ENCODE measurements at regions not wholly inside any gene's neighbourhood (a gene's known extent, or its start where the extent isn't known, plus 50 kb on each side); places are given as distances from the start of the nearest gene placed in this dataset.
A peak's percentile ranks its signal among the peaks of the same experiment; 100 is the strongest.

DNA sequence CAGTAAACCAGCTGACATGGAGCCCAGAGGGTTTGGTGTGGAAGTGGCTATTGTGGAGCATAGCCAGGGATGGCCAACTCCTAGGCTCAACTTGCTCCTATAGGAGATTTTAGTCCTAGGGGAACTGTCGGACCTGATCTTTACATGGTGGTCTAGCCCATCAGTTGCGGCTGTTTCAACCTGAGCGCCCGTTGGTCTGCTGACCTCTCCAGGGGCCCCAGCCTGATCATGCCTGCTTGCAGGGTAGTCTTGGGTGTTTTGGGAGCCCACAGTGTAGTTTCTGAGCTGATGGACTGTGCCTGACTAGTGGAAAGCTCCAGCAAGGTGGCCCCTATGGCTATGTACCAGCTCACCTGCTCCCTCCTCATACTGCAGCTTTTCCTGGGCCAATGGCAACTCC, 597.0 kb downstream of the IQCM start:
- Histone ChIP-seq H3K4me3 (no peak overlapping the region), H3K9me3 (no peaks in the 10 kb centered on the region), H3K27me3 (no peaks in the 10 kb centered on the region), H3K4me1 (no peaks in the 10 kb centered on the region), H3K36me3 (no peaks in the 10 kb centered on the region), H3K27ac (no peak overlapping the region)
- WGBS, 2 donors = 77 to 82% methylated on average over 4 of the region's 4 CpGs
- ATAC-seq (no peak), FAIRE-seq (no peak), DNase-seq (peak in 1 of 6 donors; percentile 32)
- intact Hi-C loops (cut with DNase I) = no loop called here
- TF ChIP-seq, protein P1, sequence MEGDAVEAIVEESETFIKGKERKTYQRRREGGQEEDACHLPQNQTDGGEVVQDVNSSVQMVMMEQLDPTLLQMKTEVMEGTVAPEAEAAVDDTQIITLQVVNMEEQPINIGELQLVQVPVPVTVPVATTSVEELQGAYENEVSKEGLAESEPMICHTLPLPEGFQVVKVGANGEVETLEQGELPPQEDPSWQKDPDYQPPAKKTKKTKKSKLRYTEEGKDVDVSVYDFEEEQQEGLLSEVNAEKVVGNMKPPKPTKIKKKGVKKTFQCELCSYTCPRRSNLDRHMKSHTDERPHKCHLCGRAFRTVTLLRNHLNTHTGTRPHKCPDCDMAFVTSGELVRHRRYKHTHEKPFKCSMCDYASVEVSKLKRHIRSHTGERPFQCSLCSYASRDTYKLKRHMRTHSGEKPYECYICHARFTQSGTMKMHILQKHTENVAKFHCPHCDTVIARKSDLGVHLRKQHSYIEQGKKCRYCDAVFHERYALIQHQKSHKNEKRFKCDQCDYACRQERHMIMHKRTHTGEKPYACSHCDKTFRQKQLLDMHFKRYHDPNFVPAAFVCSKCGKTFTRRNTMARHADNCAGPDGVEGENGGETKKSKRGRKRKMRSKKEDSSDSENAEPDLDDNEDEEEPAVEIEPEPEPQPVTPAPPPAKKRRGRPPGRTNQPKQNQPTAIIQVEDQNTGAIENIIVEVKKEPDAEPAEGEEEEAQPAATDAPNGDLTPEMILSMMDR (IDR thresholded peaks at IDR 0.05) = no peak

DNA sequence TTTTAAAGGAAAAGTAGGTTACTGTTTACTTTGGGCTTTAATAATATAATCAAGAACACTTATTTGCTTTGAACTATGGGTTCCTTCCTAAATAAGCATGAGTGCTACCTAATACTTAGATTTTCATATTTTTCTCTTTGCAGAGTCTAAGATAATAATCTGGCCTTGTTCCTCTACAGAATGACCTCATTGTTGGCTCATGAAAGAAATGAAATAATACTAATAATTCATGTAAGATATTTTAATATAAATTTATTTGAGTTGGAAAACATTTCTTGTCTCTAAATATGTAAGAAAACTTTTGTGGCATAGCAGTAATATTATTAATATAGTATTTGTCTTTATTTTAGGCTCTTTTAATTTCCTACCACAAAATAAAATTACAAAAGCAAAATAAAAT, 601.3 kb downstream of the IQCM start:
- H3K9me3 ChIP-seq = no peaks in the 10 kb centered on the region
- DNase-seq (no peak), FAIRE-seq (no peak), ATAC-seq (no peak)
- intact Hi-C loops (cut with DNase I) = no loop called here
- no peak overlapping the region for H3K27ac ChIP-seq
- TF ChIP-seq, protein P1 (IDR thresholded peaks at IDR 0.05) = no peak
- no peak overlapping the region for H3K4me3 ChIP-seq
- H3K27me3 ChIP-seq = no peaks in the 10 kb centered on the region
- no peaks in the 10 kb centered on the region for H3K36me3 ChIP-seq
- no peaks in the 10 kb centered on the region for H3K4me1 ChIP-seq

DNA sequence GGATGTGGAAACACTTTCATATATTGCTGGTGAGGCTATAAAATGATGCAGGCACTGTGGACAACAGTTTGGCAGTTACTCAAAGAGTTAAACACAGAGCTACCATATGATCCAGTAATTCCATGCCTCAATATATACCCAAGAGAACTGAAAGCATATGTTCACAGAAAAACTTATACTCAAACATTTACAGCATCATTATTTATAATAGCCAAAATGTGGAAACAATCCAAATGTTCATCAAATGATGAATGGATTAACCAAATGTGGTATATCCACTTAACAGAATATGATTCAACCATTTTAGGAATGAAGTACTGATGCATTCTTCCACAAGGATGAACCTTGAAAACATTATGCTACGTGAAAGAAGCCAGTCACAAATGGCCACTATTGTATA, 603.8 kb downstream of the IQCM start:
- intact Hi-C loops (cut with DNase I) = no loop called here
- H3K27me3 ChIP-seq = no peaks in the 10 kb centered on the region
- H3K4me1 ChIP-seq = no peaks in the 10 kb centered on the region
- DNase-seq (no peak), ATAC-seq (no peak), FAIRE-seq (no peak)
- WGBS, 2 donors = 48 to 80% methylated on average over 1 of the region's 1 CpG
- TF ChIP-seq, protein P1 (IDR thresholded peaks at IDR 0.05) = no peak
- H3K27ac ChIP-seq = no peak overlapping the region
- H3K9me3 ChIP-seq = no peaks in the 10 kb centered on the region
- H3K4me3 ChIP-seq = no peak overlapping the region
- no peaks in the 10 kb centered on the region for H3K36me3 ChIP-seq

DNA sequence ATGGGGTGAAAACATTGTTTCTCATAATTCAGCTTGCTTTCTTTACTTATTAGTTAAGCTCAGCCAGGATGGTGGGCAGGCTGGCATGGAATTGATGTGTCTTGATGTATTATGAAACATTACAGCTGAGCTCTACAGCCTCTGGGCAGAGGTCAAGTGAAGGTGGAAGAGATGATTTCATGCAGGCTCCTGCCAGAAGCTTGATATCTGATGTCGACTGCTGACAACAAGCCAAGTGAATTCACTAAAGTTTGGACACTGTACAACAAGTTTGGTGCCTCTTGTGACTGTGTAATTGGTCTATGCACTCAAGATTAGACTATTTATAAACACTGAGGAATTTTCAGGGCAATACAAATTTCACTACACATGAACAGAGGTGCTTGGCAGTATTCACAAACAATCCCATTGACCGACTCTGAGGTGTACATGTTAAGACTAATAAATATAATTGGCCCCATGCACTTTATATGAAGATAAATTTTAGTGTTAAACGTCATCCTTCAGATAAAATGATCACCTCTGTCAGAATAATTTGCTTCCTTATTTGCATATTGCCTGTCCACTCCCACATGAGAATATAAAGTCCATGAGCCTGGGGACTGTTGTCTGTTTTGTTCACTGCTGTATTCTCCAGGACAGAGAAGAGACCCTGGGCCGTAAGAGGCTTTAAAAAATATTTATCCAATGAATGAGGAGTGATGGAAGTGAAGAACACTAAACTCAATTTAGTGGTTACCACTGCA, 612.2 kb downstream of the IQCM start:
- H3K36me3 ChIP-seq = no peaks in the 10 kb centered on the region
- WGBS, 2 donors = 31 to 36% methylated on average over 4 of the region's 4 CpGs
- no peak for DNase-seq
- no peak for FAIRE-seq
- intact Hi-C loops (cut with DNase I) = no loop called here
- no peaks in the 10 kb centered on the region for H3K9me3 ChIP-seq
- peak in 1 of 4 donors; percentile 47 for ATAC-seq
- H3K4me1 ChIP-seq = no peaks in the 10 kb centered on the region
- no peak overlapping the region for H3K4me3 ChIP-seq
- H3K27ac ChIP-seq = no peak overlapping the region
- H3K27me3 ChIP-seq = no peaks in the 10 kb centered on the region
- TF ChIP-seq, protein P1 (IDR thresholded peaks at IDR 0.05) = no peak

DNA sequence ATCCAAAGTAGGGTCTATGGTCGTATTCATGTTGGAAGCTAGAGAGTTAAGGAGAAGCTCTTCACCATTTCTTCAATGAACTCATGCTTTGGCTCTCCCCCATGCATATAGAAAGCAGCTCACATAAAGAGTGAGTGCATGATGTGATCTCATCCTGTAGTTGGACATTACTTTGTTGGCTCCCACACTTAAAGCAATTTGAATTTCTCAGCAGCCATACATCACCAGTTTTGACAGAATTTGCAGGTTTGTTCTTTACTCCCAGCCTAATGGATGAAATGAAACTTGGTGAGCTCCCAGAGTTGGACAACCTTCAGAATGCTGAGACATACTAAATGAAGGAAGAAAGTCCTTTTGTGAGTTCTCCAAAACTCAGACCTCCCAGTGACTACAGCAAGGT, 613.5 kb downstream of the IQCM start:
- DNase-seq (no peak), ATAC-seq (no peak), FAIRE-seq (no peak)
- Histone ChIP-seq H3K27ac (no peak overlapping the region), H3K4me3 (no peak overlapping the region), H3K4me1 (no peaks in the 10 kb centered on the region), H3K27me3 (no peaks in the 10 kb centered on the region), H3K36me3 (no peaks in the 10 kb centered on the region), H3K9me3 (no peaks in the 10 kb centered on the region)
- WGBS, 2 donors = 35 to 41% methylated on average over 1 of the region's 1 CpG
- TF ChIP-seq, protein P1 (IDR thresholded peaks at IDR 0.05) = no peak
- intact Hi-C loops (cut with DNase I) = no loop called here
